ENCODE measurements at regions not wholly inside any gene's neighbourhood (a gene's known extent, or its start where the extent isn't known, plus 50 kb on each side); places are given as distances from the start of the nearest gene placed in this dataset.
"Not testable (repeated sequence)": the region's sequence is repeated elsewhere in the genome, so short reads cannot be mapped to it uniquely, and the experiment has no call there.

DNA sequence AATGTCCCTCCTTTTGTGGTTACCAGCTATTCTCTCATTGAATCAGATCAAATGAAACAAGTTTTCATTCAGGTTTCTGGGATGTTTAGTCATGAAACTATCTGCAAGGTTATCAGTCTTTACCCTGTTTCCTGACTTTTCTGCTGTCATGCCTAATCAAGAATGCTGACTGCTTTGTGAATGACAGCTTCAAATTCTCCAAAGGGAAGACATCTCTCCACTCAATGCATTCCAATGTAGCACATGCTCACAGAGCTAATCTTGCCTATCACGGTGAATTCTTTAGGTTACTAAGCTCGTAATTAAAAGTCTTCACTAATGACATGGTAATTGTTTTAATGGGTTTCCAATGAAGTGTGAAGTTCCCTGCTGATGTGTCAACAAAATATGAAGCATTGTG lies 1068.5 kb downstream of the PCDH7 start:
- H3K27ac ChIP-seq, result no peak overlapping the region
- no peaks in the 10 kb centered on the region for H3K36me3 ChIP-seq
- H3K4me3 ChIP-seq, result no peak overlapping the region
- no peaks in the 10 kb centered on the region for H3K4me1 ChIP-seq
- 45 to 52% methylated on average over 2 of the region's 2 CpGs for WGBS, 2 donors
- H3K9me3 ChIP-seq, result no peaks in the 10 kb centered on the region
- no peaks in the 10 kb centered on the region for H3K27me3 ChIP-seq
- no peak for DNase-seq (ENCODE audit: low spot score in 2 of 2)
- TF ChIP-seq POLR2A (IDR thresholded peaks at IDR 0.05) (no peak), EP300 (IDR thresholded peaks at IDR 0.05) (no peak)
- TF ChIP-seq, protein P1, sequence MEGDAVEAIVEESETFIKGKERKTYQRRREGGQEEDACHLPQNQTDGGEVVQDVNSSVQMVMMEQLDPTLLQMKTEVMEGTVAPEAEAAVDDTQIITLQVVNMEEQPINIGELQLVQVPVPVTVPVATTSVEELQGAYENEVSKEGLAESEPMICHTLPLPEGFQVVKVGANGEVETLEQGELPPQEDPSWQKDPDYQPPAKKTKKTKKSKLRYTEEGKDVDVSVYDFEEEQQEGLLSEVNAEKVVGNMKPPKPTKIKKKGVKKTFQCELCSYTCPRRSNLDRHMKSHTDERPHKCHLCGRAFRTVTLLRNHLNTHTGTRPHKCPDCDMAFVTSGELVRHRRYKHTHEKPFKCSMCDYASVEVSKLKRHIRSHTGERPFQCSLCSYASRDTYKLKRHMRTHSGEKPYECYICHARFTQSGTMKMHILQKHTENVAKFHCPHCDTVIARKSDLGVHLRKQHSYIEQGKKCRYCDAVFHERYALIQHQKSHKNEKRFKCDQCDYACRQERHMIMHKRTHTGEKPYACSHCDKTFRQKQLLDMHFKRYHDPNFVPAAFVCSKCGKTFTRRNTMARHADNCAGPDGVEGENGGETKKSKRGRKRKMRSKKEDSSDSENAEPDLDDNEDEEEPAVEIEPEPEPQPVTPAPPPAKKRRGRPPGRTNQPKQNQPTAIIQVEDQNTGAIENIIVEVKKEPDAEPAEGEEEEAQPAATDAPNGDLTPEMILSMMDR (IDR thresholded peaks at IDR 0.05), result no peak

DNA sequence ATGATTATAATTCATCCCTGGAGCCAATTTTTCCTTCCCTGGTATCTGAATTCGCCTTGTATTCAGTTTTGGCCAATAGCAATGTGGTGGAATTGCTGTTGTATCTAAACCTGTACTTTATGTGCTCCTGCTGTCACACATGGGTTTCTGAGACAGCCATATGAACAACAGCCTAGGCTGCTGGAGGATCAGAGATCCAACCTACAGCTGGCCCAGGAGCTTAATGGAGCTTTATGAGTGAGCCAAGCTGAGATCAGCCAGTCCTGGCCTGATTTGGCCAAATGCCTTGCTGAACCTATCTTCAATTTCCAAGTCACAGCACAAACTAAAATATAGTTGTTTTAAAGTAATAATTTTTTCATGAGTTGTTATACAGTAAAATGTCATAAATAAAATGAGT lies 1071.5 kb downstream of the PCDH7 start:
- no peaks in the 10 kb centered on the region for H3K4me1 ChIP-seq
- H3K4me3 ChIP-seq, result no peak overlapping the region
- TF ChIP-seq EP300 (IDR thresholded peaks at IDR 0.05) (no peak), POLR2A (IDR thresholded peaks at IDR 0.05) (no peak)
- TF ChIP-seq, protein P1 (IDR thresholded peaks at IDR 0.05), result no peak
- no peaks in the 10 kb centered on the region for H3K36me3 ChIP-seq
- 83 to 90% methylated on average over 1 of the region's 1 CpG for WGBS, 2 donors
- H3K9me3 ChIP-seq, result no peaks in the 10 kb centered on the region
- no peak for DNase-seq (ENCODE audit: low spot score in 2 of 2)
- no peak overlapping the region for H3K27ac ChIP-seq
- H3K27me3 ChIP-seq, result no peaks in the 10 kb centered on the region

DNA sequence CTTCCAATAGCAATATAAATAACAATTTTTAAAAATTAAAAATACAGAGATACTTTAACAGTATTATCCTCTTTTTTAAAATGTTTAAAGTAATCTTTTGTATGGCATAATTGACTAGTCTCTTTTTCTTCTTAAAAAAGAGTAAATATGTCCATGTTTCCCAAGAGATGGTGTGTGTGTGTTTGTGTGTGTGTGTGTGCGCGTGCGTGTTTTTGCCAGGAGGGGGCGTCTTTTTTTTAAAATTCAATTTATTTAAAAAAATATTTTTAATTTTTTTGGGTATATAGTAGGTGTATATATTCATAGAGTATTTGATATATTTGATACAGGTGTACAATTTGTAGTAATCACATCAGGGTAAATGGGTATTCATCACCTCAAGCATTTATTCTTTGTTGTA lies 1073.7 kb downstream of the PCDH7 start:
- no peak overlapping the region for H3K27ac ChIP-seq
- no peaks in the 10 kb centered on the region for H3K36me3 ChIP-seq
- TF ChIP-seq, protein P1 (IDR thresholded peaks at IDR 0.05), result no peak
- no peak for TF ChIP-seq EP300 (IDR thresholded peaks at IDR 0.05)
- no peak for TF ChIP-seq POLR2A (IDR thresholded peaks at IDR 0.05)
- H3K9me3 ChIP-seq, result no peaks in the 10 kb centered on the region
- no peaks in the 10 kb centered on the region for H3K27me3 ChIP-seq
- no peaks in the 10 kb centered on the region for H3K4me1 ChIP-seq
- H3K4me3 ChIP-seq, result no peak overlapping the region
- WGBS, 2 donors, result 66 to 71% methylated on average over 4 of the region's 4 CpGs
- DNase-seq (ENCODE audit: low spot score in 2 of 2), result no peak

DNA sequence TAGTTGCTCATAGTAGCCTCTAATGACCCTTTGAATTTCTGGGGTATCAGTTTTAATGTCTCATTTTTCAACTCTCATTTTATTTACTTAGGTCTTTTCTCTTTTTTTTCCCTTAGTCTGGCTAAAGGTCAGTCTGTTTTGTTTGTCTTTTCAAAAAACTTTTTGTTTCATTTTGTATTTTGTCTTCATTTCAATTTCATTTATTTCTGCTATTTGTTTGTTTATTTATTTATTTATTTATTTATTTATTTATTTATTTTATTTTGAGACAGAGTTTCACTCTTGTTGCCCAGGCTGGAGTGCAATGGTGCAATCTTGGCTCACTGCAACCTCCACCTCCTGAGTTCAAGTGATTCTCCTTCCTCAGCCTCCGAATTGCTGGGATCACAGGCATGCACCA lies 1076.9 kb downstream of the PCDH7 start:
- H3K27me3 ChIP-seq; DNase-seq (ENCODE audit: low spot score in 2 of 2): not testable (repeated sequence)
- WGBS, 2 donors, result 95 to 100% methylated on average over 1 of the region's 1 CpG

DNA sequence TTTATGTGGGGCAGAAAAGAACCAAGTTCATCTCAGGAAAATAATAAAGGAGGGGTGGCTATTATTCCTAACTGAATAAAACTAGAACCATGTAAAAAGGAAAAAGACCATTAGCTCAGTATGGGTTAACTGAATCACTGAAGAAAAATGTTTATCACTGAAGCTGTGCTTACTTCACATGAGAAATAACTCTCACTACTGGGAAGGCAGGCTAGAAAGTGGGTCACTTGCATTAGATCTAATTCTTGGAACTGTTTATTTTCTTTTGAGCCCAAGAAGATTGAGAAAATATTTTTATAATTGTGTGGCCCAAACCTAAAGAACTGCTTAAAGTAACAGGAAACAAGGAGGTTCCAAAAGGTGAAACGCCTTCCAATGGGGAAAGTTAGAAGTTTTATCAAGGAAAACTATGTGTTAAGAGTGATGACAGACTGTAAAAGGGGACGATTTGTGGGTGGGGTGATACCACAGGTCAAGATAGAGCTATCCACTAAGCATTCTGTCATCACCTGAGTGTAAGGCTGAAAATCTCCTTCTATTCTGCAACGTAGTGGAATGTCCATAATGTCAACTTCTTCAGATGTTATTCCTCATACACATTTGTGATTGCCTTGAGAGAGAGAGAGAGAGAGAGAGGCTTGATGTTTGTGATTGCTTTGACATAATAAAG lies 1083.5 kb downstream of the PCDH7 start:
- WGBS, 2 donors, result 42 to 51% methylated on average over 3 of the region's 3 CpGs
- Histone ChIP-seq H3K9me3 (no peaks in the 10 kb centered on the region), H3K4me3 (no peak overlapping the region), H3K27ac (no peak overlapping the region), H3K27me3 (no peaks in the 10 kb centered on the region), H3K36me3 (no peaks in the 10 kb centered on the region), H3K4me1 (no peaks in the 10 kb centered on the region)
- TF ChIP-seq, protein P1 (IDR thresholded peaks at IDR 0.05), result no peak
- no peak for TF ChIP-seq EP300 (IDR thresholded peaks at IDR 0.05)
- TF ChIP-seq POLR2A (IDR thresholded peaks at IDR 0.05), result no peak
- DNase-seq (ENCODE audit: low spot score in 2 of 2), result no peak

More for the DNA sequence above, 1076.9 kb downstream of the PCDH7 start:
- not testable (repeated sequence) for H3K9me3 ChIP-seq, H3K27ac ChIP-seq, H3K4me3 ChIP-seq, H3K4me1 ChIP-seq, H3K36me3 ChIP-seq

DNA sequence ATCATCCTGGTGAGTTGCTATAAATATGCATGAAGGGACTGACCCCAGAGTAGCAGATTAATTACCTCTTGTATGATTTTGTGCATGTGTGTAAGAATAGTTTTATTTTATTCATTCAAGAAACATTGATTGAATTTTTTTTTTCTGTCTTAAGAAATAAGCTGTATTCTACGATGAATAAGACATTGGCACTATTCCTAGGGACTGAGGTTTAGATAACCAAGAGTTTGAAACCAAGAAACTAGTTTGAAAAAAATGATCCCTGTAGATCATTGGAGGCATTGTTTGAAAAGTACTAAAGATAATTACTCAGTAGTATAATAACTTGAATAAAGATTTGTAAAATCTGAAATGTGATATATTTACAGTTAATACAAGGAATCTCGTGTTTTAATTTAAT lies 1086.9 kb downstream of the PCDH7 start:
- H3K36me3 ChIP-seq, result no peaks in the 10 kb centered on the region
- H3K9me3 ChIP-seq, result no peaks in the 10 kb centered on the region
- 47 to 53% methylated on average over 2 of the region's 2 CpGs for WGBS, 2 donors
- no peak for DNase-seq (ENCODE audit: low spot score in 2 of 2)
- H3K27ac ChIP-seq, result no peak overlapping the region
- no peaks in the 10 kb centered on the region for H3K4me1 ChIP-seq
- H3K4me3 ChIP-seq, result no peak overlapping the region
- H3K27me3 ChIP-seq, result no peaks in the 10 kb centered on the region
- TF ChIP-seq EP300 (IDR thresholded peaks at IDR 0.05) (no peak), POLR2A (IDR thresholded peaks at IDR 0.05) (no peak)
- TF ChIP-seq, protein P1 (IDR thresholded peaks at IDR 0.05), result no peak
